Smooth muscle cell (in vitro differentiated cells): ENCODE measurements at regions not wholly inside any gene's neighbourhood (a gene's known extent, or its start where the extent isn't known, plus 50 kb on each side); places are given as distances from the start of the nearest gene placed in this dataset.

ENCODE experiments used
- DNase-seq: peaks from one replicate; lab custom pipeline; 2025; ENCODE audit not compliant: unreplicated experiment; lab: John Stamatoyannopoulos, UW
- H2AFZ ChIP-seq: fragments of 200-600 bp; sonication (generic); 2 replicates; pipeline ENCODE4 v1.6.0; 2016; ENCODE audit warnings: antibody characterized with exemption, low read depth, mild to moderate bottlenecking
- H3F3A ChIP-seq: fragments of 200-600 bp; sonication (generic); 2 replicates; pipeline ENCODE4 v1.6.0; 2017; ENCODE audit warnings: antibody characterized with exemption, low read depth
- H3K27ac ChIP-seq: fragments of 200-600 bp; sonication (generic); 2 replicates; pipeline ENCODE4 v1.5.1; 2016; ENCODE audit warnings: low read depth, mild to moderate bottlenecking
- H3K27me3 ChIP-seq: fragments of 200-600 bp; sonication (generic); 2 replicates; pipeline ENCODE4 v1.6.1; 2016; ENCODE audit warnings: low read depth, mild to moderate bottlenecking
- H3K36me3 ChIP-seq: fragments of 200-600 bp; sonication (generic); 2 replicates; pipeline ENCODE4 v1.5.1; 2016; ENCODE audit warnings: low read depth
- H3K4me1 ChIP-seq: fragments of 200-600 bp; sonication (generic); 2 replicates; pipeline ENCODE4 v1.5.1; 2016; ENCODE audit warnings: low read depth
- H3K4me2 ChIP-seq: fragments of 200-600 bp; sonication (generic); 2 replicates; pipeline ENCODE4 v1.6.0; 2016; ENCODE audit warnings: mild to moderate bottlenecking
- H3K4me3 ChIP-seq: fragments of 200-600 bp; sonication (generic); 2 replicates; pipeline ENCODE4 v1.5.1; 2016; ENCODE audit warnings: mild to moderate bottlenecking
- H3K79me2 ChIP-seq: fragments of 200-600 bp; sonication (generic); 2 replicates; pipeline ENCODE4 v1.6.0; 2016; ENCODE audit warnings: low read depth, mild to moderate bottlenecking
- H3K9ac ChIP-seq: fragments of 200-600 bp; sonication (generic); 2 replicates; pipeline ENCODE4 v1.6.0; 2016; ENCODE audit warnings: low read depth
- H3K9me3 ChIP-seq: fragments of 200-600 bp; sonication (generic); replicated peaks from 2 replicates; pipeline ENCODE4 v1.5.1; 2016; ENCODE audit warnings: low read depth
- H4K20me1 ChIP-seq: fragments of 200-600 bp; sonication (generic); 2 replicates; pipeline ENCODE4 v1.6.0; 2016; ENCODE audit warnings: low read depth
- WGBS: methylation state at CpG from one replicate; pipeline ENCODE4 v1.1.7; 2016; ENCODE audit warnings: low lambda C conversion rate; 5-methylcytosine and 5-hydroxymethylcytosine counted together
- TF ChIP-seq, protein P1 (sequence below): fragments of 200-600 bp; sonication (generic); IDR thresholded peaks from 2 replicates; pipeline ENCODE4 v1.5.1; 2017; ENCODE audit warnings: borderline replicate concordance, mild to moderate bottlenecking, antibody characterized with exemption; ENCODE audit not compliant: insufficient read depth, poor library complexity, severe bottlenecking

DNA sequence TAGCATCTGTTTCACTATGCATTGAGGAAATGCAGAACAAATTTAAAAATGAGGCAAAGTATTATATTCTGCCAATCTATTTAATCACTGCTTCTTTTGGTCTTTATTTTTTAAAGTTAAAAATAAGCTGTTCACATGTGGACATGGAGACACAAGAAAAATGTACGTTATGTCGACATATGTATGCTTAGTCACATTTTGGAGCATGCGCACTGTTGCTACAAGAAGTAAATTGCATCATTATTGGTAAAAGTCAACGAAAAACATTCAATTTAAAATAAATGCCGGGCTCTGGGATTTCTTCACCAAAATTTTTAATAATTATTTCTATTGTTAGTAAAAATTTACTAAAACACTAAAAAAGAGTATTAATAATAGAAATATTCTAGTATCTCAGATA is 876.3 kb upstream of the CTNND2 start:
- no peak for DNase-seq
- TF ChIP-seq, protein P1, sequence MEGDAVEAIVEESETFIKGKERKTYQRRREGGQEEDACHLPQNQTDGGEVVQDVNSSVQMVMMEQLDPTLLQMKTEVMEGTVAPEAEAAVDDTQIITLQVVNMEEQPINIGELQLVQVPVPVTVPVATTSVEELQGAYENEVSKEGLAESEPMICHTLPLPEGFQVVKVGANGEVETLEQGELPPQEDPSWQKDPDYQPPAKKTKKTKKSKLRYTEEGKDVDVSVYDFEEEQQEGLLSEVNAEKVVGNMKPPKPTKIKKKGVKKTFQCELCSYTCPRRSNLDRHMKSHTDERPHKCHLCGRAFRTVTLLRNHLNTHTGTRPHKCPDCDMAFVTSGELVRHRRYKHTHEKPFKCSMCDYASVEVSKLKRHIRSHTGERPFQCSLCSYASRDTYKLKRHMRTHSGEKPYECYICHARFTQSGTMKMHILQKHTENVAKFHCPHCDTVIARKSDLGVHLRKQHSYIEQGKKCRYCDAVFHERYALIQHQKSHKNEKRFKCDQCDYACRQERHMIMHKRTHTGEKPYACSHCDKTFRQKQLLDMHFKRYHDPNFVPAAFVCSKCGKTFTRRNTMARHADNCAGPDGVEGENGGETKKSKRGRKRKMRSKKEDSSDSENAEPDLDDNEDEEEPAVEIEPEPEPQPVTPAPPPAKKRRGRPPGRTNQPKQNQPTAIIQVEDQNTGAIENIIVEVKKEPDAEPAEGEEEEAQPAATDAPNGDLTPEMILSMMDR, result no peak
- no peak overlapping the region for H3K27ac ChIP-seq
- no peak overlapping the region for H3K4me3 ChIP-seq
- no peaks in the 10 kb centered on the region for H3K27me3 ChIP-seq
- no peaks in the 10 kb centered on the region for H3K4me1 ChIP-seq
- 91% methylated on average over 5 of the region's 5 CpGs for WGBS
- H4K20me1 ChIP-seq, result no peaks in the 10 kb centered on the region
- H2AFZ ChIP-seq, result no peak overlapping the region
- H3K4me2 ChIP-seq, result no peak overlapping the region
- no peaks in the 10 kb centered on the region for H3K36me3 ChIP-seq
- H3K9me3 ChIP-seq, result no peaks in the 10 kb centered on the region
- H3F3A ChIP-seq, result no peaks in the 10 kb centered on the region
- no peaks in the 10 kb centered on the region for H3K79me2 ChIP-seq
- no peak overlapping the region for H3K9ac ChIP-seq

DNA sequence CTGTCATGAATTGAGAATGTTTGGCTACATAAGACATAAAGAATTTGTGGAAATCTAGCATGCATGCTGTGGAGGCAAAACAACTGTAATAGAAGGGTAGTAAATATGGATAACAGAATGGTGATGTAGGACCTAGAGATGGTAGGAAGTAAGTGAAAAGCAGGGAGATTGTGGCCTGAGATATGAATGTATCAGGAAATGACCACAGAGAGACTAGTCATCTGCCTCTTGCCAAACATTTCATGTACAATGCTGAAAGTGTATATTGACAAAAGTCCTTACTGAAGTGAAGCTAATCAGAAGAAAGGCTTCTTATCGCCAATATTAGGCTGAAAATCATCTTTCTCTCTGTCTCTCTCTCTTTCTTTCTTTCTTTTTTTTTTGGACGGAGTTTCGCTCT is 873.1 kb upstream of the CTNND2 start:
- H3K27ac ChIP-seq, result no peak overlapping the region
- H3K27me3 ChIP-seq, result no peaks in the 10 kb centered on the region
- H3K36me3 ChIP-seq, result no peaks in the 10 kb centered on the region
- H3K79me2 ChIP-seq, result no peaks in the 10 kb centered on the region
- DNase-seq, result no peak
- H3F3A ChIP-seq, result no peaks in the 10 kb centered on the region
- H4K20me1 ChIP-seq, result no peaks in the 10 kb centered on the region
- no peak overlapping the region for H3K4me2 ChIP-seq
- TF ChIP-seq, protein P1, result no peak
- H2AFZ ChIP-seq, result no peak overlapping the region
- no peaks in the 10 kb centered on the region for H3K9me3 ChIP-seq
- no peak overlapping the region for H3K9ac ChIP-seq
- WGBS, result 99% methylated on average over 3 of the region's 3 CpGs
- no peak overlapping the region for H3K4me3 ChIP-seq
- no peaks in the 10 kb centered on the region for H3K4me1 ChIP-seq

DNA sequence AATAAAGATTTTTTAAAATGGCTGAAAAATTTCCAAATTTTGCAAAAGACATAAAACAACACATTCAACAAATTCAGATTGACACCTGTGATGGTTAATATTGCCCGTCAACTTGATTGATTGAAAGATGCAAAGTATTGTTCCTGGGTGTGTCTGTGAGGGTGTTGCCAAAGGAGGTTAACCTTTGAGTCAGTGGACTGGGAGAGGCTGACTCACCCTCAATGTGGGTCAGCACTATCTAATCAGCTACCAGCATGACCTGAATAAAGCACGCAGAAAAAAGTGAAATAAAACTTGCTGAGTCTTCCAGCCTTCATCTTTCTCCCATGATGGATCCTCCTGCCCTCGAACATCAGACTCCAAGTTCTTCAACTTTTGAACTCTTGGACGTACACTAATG is 868.0 kb upstream of the CTNND2 start:
- WGBS, result 84% methylated on average over 4 of the region's 4 CpGs
- TF ChIP-seq, protein P1, result no peak
- Histone ChIP-seq H3K4me3 (no peak overlapping the region), H4K20me1 (no peaks in the 10 kb centered on the region), H3K4me1 (no peaks in the 10 kb centered on the region), H3K4me2 (no peak overlapping the region), H2AFZ (no peak overlapping the region), H3K27ac (no peak overlapping the region), H3K9me3 (no peaks in the 10 kb centered on the region), H3K36me3 (no peaks in the 10 kb centered on the region), H3F3A (no peaks in the 10 kb centered on the region), H3K27me3 (no peaks in the 10 kb centered on the region), H3K9ac (no peak overlapping the region), H3K79me2 (no peaks in the 10 kb centered on the region)
- no peak for DNase-seq

DNA sequence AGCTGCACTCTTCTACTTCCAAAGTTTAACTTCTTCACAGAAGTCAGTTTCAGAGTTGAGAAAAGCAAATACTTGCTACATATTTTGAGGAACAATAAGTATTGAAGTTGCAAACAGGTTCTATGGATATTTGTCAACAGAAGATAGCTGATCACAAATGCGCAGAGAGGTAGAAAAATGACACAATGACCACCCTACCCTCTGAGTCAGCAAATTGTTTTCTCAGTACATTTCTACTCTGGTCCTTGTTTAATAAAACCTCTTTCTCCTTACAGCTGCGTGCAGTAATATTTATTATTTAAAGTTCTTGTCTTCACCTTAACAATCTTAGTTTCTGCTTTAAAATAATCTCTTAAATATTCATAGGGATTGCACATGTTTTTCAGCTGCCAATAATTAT is 855.1 kb upstream of the CTNND2 start:
- H4K20me1 ChIP-seq, result no peaks in the 10 kb centered on the region
- H3F3A ChIP-seq, result no peaks in the 10 kb centered on the region
- H2AFZ ChIP-seq, result no peak overlapping the region
- H3K4me3 ChIP-seq, result no peak overlapping the region
- no peaks in the 10 kb centered on the region for H3K27me3 ChIP-seq
- no peak overlapping the region for H3K27ac ChIP-seq
- no peak overlapping the region for H3K9ac ChIP-seq
- H3K4me2 ChIP-seq, result no peak overlapping the region
- no peaks in the 10 kb centered on the region for H3K4me1 ChIP-seq
- no peaks in the 10 kb centered on the region for H3K9me3 ChIP-seq
- H3K36me3 ChIP-seq, result no peaks in the 10 kb centered on the region
- no peak for DNase-seq
- TF ChIP-seq, protein P1, result no peak
- 94% methylated on average over 2 of the region's 2 CpGs for WGBS
- H3K79me2 ChIP-seq, result no peaks in the 10 kb centered on the region
